Muscle of leg (tissue), 3 donors: ENCODE measurements at regions not wholly inside any gene's neighbourhood (a gene's known extent, or its start where the extent isn't known, plus 50 kb on each side); places are given as distances from the start of the nearest gene placed in this dataset.
A peak's percentile ranks its signal among the peaks of the same experiment; 100 is the strongest.

Experiments
- DNase-seq: peaks from one replicate; pipeline ENCODE4 v3.0.0; 2013
- H3K27ac ChIP-seq: one replicate; pipeline ENCODE4 v1.5.1; 2013; ENCODE audit warnings: mild to moderate bottlenecking, low read length, control low read depth
- H3K27me3 ChIP-seq: one replicate; pipeline ENCODE4 v1.6.1; 2013; ENCODE audit warnings: low read length; ENCODE audit not compliant: control insufficient read depth, insufficient read depth
- H3K36me3 ChIP-seq: one replicate; pipeline ENCODE4 v1.6.1; 2013; ENCODE audit warnings: low read length; ENCODE audit not compliant: control insufficient read depth, insufficient read depth
- H3K4me1 ChIP-seq: one replicate; pipeline ENCODE4 v1.6.1; 2013; ENCODE audit warnings: low read length; ENCODE audit not compliant: control insufficient read depth, insufficient read depth
- H3K4me3 ChIP-seq: one replicate; pipeline ENCODE4 v1.5.1; 2013; ENCODE audit warnings: low read length, control low read depth
- H3K9me3 ChIP-seq: replicated peaks from 2 replicates; pipeline ENCODE4 v1.6.1; 2013; ENCODE audit warnings: low read depth, low read length; ENCODE audit not compliant: control insufficient read depth
- WGBS: methylation state at CpG from one replicate; pipeline ENCODE4 v1.1.5; 2013; ENCODE audit warnings: missing lambda C conversion rate; ENCODE audit not compliant: insufficient coverage; 5-methylcytosine and 5-hydroxymethylcytosine counted together

GRCh38 chr1:71196685-71197084, 115.8 kb upstream of the ZRANB2 start:
- Histone ChIP-seq H3K4me1 (no peaks in the 10 kb centered on the region), H3K27me3 (no peaks in the 10 kb centered on the region), H3K9me3 (no peaks in the 10 kb centered on the region), H3K4me3 (no peak overlapping the region), H3K27ac (no peak overlapping the region), H3K36me3 (no peaks in the 10 kb centered on the region)
- DNase-seq: peak; percentile 52

GRCh38 chr1:71193153-71193552, 112.3 kb upstream of the ZRANB2 start:
- H3K27me3 ChIP-seq: no peaks in the 10 kb centered on the region
- no peaks in the 10 kb centered on the region for H3K4me1 ChIP-seq
- H3K27ac ChIP-seq: no peak overlapping the region
- WGBS: 56% methylated on average over 1 of the region's 1 CpG
- no peak for DNase-seq
- H3K36me3 ChIP-seq: no peaks in the 10 kb centered on the region
- H3K9me3 ChIP-seq: no peaks in the 10 kb centered on the region
- no peak overlapping the region for H3K4me3 ChIP-seq

- no peak for DNase-seq
- Histone ChIP-seq H3K27me3 (no peaks in the 10 kb centered on the region), H3K4me1 (no peaks in the 10 kb centered on the region), H3K4me3 (no peak overlapping the region), H3K27ac (no peak overlapping the region), H3K36me3 (no peaks in the 10 kb centered on the region), H3K9me3 (no peaks in the 10 kb centered on the region)
- no CpG with 5 or more reads among the region's 1 CpG for WGBS
Measured at GRCh38 chr1:71191520-71191919, 110.7 kb upstream of the ZRANB2 start.

GRCh38 chr1:71190843-71191242, 110.0 kb upstream of the ZRANB2 start:
- no peak for DNase-seq
- Histone ChIP-seq H3K27me3 (no peaks in the 10 kb centered on the region), H3K9me3 (no peaks in the 10 kb centered on the region), H3K4me1 (no peaks in the 10 kb centered on the region), H3K4me3 (no peak overlapping the region), H3K27ac (no peak overlapping the region), H3K36me3 (no peaks in the 10 kb centered on the region)
- WGBS: no CpG with 5 or more reads among the region's 5 CpGs

DNA sequence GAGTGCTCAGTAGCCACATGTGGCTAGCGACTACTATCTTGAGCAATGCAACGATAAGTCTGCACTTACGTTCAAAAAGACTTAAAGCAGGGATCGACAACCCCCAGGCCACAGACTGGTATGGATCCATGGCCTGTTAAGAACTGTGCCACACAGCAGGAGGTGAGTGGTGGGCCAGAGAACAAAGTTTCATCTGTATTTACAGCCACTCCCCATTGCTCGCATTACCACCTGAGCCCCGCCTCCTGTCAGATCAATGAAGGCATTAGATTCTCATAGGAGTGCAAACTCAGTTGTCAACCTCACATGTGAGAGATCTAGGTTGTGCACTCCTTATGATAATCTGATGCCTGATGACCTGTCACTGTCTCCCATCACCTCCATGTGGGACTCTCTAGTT, 103.6 kb upstream of the ZRANB2 start:
- WGBS: 96% methylated on average over 4 of the region's 6 CpGs
- H3K36me3 ChIP-seq: no peaks in the 10 kb centered on the region
- no peak overlapping the region for H3K4me3 ChIP-seq
- peaks cover 2% of the 10 kb centered on the region for H3K9me3 ChIP-seq
- H3K27ac ChIP-seq: no peak overlapping the region
- no peaks in the 10 kb centered on the region for H3K4me1 ChIP-seq
- DNase-seq: no peak
- H3K27me3 ChIP-seq: no peaks in the 10 kb centered on the region

DNA sequence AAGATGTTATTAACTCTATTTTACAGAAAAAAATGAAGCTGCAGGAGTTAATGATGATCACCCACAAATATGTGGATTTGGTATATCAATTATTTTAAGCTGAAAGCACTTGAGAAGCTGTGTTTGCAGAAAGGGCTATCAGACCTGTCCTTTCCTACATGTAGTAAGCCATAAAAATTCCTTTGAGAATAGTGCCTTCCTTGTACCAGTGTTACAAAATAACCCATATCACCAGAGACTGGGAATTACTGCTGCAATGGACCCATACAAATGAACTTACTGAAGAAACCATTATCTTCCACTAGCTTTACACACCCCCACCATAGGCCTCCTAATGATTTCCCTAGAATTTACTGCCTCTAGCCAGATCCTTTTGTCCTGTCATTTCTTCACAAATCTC, 99.2 kb upstream of the ZRANB2 start:
- Histone ChIP-seq H3K27me3 (no peaks in the 10 kb centered on the region), H3K36me3 (no peaks in the 10 kb centered on the region), H3K9me3 (peaks cover 2% of the 10 kb centered on the region), H3K4me1 (no peaks in the 10 kb centered on the region), H3K27ac (no peak overlapping the region), H3K4me3 (no peak overlapping the region)
- no peak for DNase-seq

DNA sequence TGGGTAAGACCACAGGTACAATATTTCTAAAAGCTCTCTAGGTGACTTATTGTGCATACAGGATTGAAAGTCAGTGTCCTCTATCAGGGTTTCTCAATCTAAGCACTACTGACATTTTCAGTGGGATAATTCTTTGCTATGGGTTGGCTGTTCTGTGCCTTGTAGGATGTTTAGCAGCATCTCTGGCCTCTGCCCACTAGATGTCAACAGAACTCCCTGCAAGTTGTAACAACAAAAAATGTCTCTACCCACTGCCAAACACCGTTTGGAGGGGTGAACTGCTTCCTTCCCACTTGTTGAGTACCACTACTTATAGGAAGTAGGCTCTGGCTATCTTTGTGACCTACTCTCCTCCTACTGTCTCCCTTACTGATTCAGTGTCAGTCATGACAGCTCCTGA, 90.1 kb upstream of the ZRANB2 start:
- Histone ChIP-seq H3K4me1 (no peaks in the 10 kb centered on the region), H3K4me3 (no peak overlapping the region), H3K27me3 (no peaks in the 10 kb centered on the region), H3K27ac (no peak overlapping the region), H3K36me3 (no peaks in the 10 kb centered on the region), H3K9me3 (peaks cover 2% of the 10 kb centered on the region)
- 25% methylated on average over 1 of the region's 1 CpG for WGBS
- DNase-seq: no peak

DNA sequence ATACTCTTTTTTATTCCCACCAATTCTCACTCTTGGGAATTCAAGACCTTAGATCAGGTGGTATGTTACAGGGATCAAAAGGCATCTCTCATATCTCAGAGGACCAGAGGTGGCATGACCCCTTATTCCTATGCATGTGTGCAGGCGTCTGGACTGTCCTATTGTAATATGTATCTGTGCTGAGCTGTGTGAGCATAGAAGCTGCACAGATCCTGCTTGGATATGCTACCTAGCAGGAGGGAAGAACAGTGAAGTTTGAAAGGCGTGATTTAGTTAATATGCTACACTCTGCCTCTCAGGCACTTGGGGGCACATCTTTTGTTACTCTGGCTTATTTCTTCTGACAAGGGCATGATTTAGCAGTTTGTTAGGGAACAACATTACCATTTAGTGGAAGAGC, 86.7 kb upstream of the ZRANB2 start:
- DNase-seq: no peak
- no CpG with 5 or more reads among the region's 2 CpGs for WGBS
- H3K27ac ChIP-seq: no peak overlapping the region
- H3K36me3 ChIP-seq: no peaks in the 10 kb centered on the region
- H3K4me3 ChIP-seq: no peak overlapping the region
- H3K4me1 ChIP-seq: no peaks in the 10 kb centered on the region
- H3K27me3 ChIP-seq: no peaks in the 10 kb centered on the region
- no peaks in the 10 kb centered on the region for H3K9me3 ChIP-seq

GRCh38 chr1:71166178-71167173, 85.6 kb upstream of the ZRANB2 start:
- H3K27ac ChIP-seq: no peak overlapping the region
- WGBS: no CpG with 5 or more reads among the region's 4 CpGs

GRCh38 chr1:71157715-71158114, 76.9 kb upstream of the ZRANB2 start:
- no CpG with 5 or more reads among the region's 2 CpGs for WGBS
- Histone ChIP-seq H3K9me3 (no peaks in the 10 kb centered on the region), H3K27ac (no peak overlapping the region), H3K4me3 (no peak overlapping the region), H3K4me1 (no peaks in the 10 kb centered on the region), H3K36me3 (no peaks in the 10 kb centered on the region), H3K27me3 (no peaks in the 10 kb centered on the region)
- DNase-seq: no peak

More at GRCh38 chr1:71166178-71167173, 85.6 kb upstream of the ZRANB2 start:
- Histone ChIP-seq H3K9me3 (no peaks in the 10 kb centered on the region), H3K36me3 (no peaks in the 10 kb centered on the region), H3K27me3 (no peaks in the 10 kb centered on the region), H3K4me1 (no peaks in the 10 kb centered on the region), H3K4me3 (no peak overlapping the region)
- DNase-seq: no peak
